Hepatocyte (in vitro differentiated cells): ENCODE measurements at regions not wholly inside any gene's neighbourhood (a gene's known extent, or its start where the extent isn't known, plus 50 kb on each side); places are given as distances from the start of the nearest gene placed in this dataset.
A peak's percentile ranks its signal among the peaks of the same experiment; 100 is the strongest.

Experiments used
- DNase-seq: peaks from one replicate; pipeline ENCODE4 v3.0.0-alpha.2; 2016; ENCODE audit warnings: low spot score
- H2AFZ ChIP-seq: fragments of 200-600 bp; sonication (generic); 2 replicates; pipeline ENCODE4 v1.6.0; 2016; ENCODE audit warnings: antibody characterized with exemption, mild to moderate bottlenecking
- H3K27ac ChIP-seq: fragments of 200-600 bp; sonication (generic); 2 replicates; pipeline ENCODE4 v1.5.1; 2016; ENCODE audit warnings: mild to moderate bottlenecking
- H3K27me3 ChIP-seq: fragments of 200-600 bp; sonication (generic); 2 replicates; pipeline ENCODE4 v1.6.1; 2016
- H3K36me3 ChIP-seq: fragments of 200-600 bp; sonication (generic); replicated peaks from 2 replicates; pipeline ENCODE4 v1.5.1; 2016; ENCODE audit warnings: low read depth; ENCODE audit not compliant: insufficient read depth
- H3K4me1 ChIP-seq: fragments of 200-600 bp; sonication (generic); 2 replicates; pipeline ENCODE4 v1.5.1; 2016; ENCODE audit warnings: mild to moderate bottlenecking, moderate library complexity; ENCODE audit not compliant: insufficient read depth
- H3K4me2 ChIP-seq: fragments of 200-600 bp; sonication (generic); 2 replicates; pipeline ENCODE4 v1.6.0; 2016
- H3K4me3 ChIP-seq: fragments of 200-600 bp; sonication (generic); 2 replicates; pipeline ENCODE4 v1.5.1; 2016; ENCODE audit warnings: mild to moderate bottlenecking
- H3K79me2 ChIP-seq: fragments of 200-600 bp; sonication (generic); 2 replicates; pipeline ENCODE4 v1.6.0; 2017; ENCODE audit warnings: mild to moderate bottlenecking
- H3K9me2 ChIP-seq: fragments of 200-600 bp; sonication (generic); replicated peaks from 2 replicates; pipeline ENCODE4 v1.6.0; 2017; ENCODE audit warnings: mild to moderate bottlenecking; ENCODE audit not compliant: insufficient read depth
- H3K9me3 ChIP-seq: fragments of 200-600 bp; sonication (generic); 2 replicates; pipeline ENCODE4 v1.5.1; 2016; ENCODE audit warnings: low read depth, mild to moderate bottlenecking
- H4K20me1 ChIP-seq: fragments of 200-600 bp; sonication (generic); 2 replicates; pipeline ENCODE4 v1.6.0; 2016; ENCODE audit warnings: mild to moderate bottlenecking; ENCODE audit not compliant: insufficient read depth, poor library complexity, severe bottlenecking
- CTCF ChIP-seq: fragments of 200-600 bp; sonication (generic); IDR thresholded peaks from 2 replicates; pipeline ENCODE4 v1.5.1; 2016; ENCODE audit warnings: antibody characterized with exemption, mild to moderate bottlenecking; ENCODE audit not compliant: poor library complexity
- EZH2 ChIP-seq: fragments of 200-600 bp; sonication (generic); IDR thresholded peaks from 2 replicates; pipeline ENCODE4 v1.6.1; 2016; ENCODE audit warnings: antibody characterized with exemption, mild to moderate bottlenecking, borderline replicate concordance
- EZH2phosphoT487 ChIP-seq: fragments of 200-600 bp; sonication (generic); IDR thresholded peaks from one replicate; pipeline ENCODE4 v1.6.1; 2018; ENCODE audit warnings: antibody characterized with exemption, mild to moderate bottlenecking, low read depth, moderate library complexity; ENCODE audit not compliant: unreplicated experiment, severe bottlenecking
- WGBS: methylation state at CpG from one replicate; pipeline ENCODE4 v1.1.6; 2016; ENCODE audit warnings: low lambda C conversion rate; ENCODE audit errors: missing lambda C conversion rate; 5-methylcytosine and 5-hydroxymethylcytosine counted together

GRCh38 chr5:51652980-51653379 is 269.7 kb downstream of the ISL1 start:
- H2AFZ ChIP-seq = no peak overlapping the region
- H3K79me2 ChIP-seq = no peaks in the 10 kb centered on the region
- H4K20me1 ChIP-seq = no peaks in the 10 kb centered on the region
- H3K27me3 ChIP-seq = no peaks in the 10 kb centered on the region
- H3K9me3 ChIP-seq = no peaks in the 10 kb centered on the region
- H3K36me3 ChIP-seq = no peaks in the 10 kb centered on the region
- TF ChIP-seq EZH2 = no peak
- TF ChIP-seq EZH2phosphoT487 = no peak
- TF ChIP-seq CTCF = no peak
- H3K4me1 ChIP-seq = no peaks in the 10 kb centered on the region
- H3K4me2 ChIP-seq = no peak overlapping the region
- 60% methylated on average over 2 of the region's 2 CpGs for WGBS
- H3K4me3 ChIP-seq = no peak overlapping the region
- no peaks in the 10 kb centered on the region for H3K9me2 ChIP-seq
- DNase-seq = no peak
- H3K27ac ChIP-seq = peak overlapping the region; percentile 52

GRCh38 chr5:51657340-51658240 is 274.3 kb downstream of the ISL1 start:
- no peak overlapping the region for H2AFZ ChIP-seq
- no peak for DNase-seq
- no peaks in the 10 kb centered on the region for H3K9me3 ChIP-seq
- no peaks in the 10 kb centered on the region for H3K36me3 ChIP-seq
- H3K27me3 ChIP-seq = no peaks in the 10 kb centered on the region
- WGBS = 51% methylated on average over 7 of the region's 7 CpGs
- TF ChIP-seq EZH2phosphoT487 (no peak), CTCF (no peak), EZH2 (no peak)
- no peak overlapping the region for H3K4me3 ChIP-seq
- H3K79me2 ChIP-seq = peaks cover 11% of the 10 kb centered on the region
- no peaks in the 10 kb centered on the region for H4K20me1 ChIP-seq
- no peak overlapping the region for H3K4me2 ChIP-seq
- H3K4me1 ChIP-seq = no peaks in the 10 kb centered on the region
- H3K27ac ChIP-seq = peak overlapping the region; percentile 62
- no peaks in the 10 kb centered on the region for H3K9me2 ChIP-seq

GRCh38 chr5:51661646-51662265 is 278.5 kb downstream of the ISL1 start:
- Histone ChIP-seq H3K4me2 (peak overlapping the region; percentile 64), H3K9me3 (no peaks in the 10 kb centered on the region), H3K4me3 (no peak overlapping the region), H3K27ac (peak overlapping the region; percentile 33), H3K79me2 (peaks cover 15% of the 10 kb centered on the region), H2AFZ (no peak overlapping the region), H3K9me2 (no peaks in the 10 kb centered on the region), H3K4me1 (no peaks in the 10 kb centered on the region), H3K27me3 (no peaks in the 10 kb centered on the region), H4K20me1 (no peaks in the 10 kb centered on the region), H3K36me3 (no peaks in the 10 kb centered on the region)
- TF ChIP-seq EZH2phosphoT487 (no peak), EZH2 (no peak), CTCF (no peak)
- no peak for DNase-seq
- 37% methylated on average over 2 of the region's 2 CpGs for WGBS
